ENCODE measurements at regions not wholly inside any gene's neighbourhood (a gene's known extent, or its start where the extent isn't known, plus 50 kb on each side); places are given as distances from the start of the nearest gene placed in this dataset.

DNA sequence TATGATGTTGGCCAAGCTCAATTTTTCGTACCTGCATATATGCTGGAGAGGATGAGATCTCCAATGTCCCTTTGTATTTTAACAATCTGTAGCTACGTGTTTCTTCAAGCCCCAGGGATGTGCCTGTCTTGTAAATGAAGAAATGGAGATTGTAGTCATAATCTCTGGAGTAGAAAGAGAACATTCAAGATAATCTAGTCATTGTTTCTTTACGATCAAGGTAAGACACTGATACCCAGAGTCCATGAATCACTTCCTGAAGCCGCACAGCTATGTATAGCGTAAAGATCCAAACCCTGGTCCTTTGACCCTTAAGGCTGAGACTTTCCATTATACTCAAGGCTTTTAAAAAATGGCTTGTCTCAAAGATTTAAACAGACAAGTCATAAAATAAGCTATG, 205.5 kb downstream of the HS3ST3B1 start:
- TF ChIP-seq, protein P1, sequence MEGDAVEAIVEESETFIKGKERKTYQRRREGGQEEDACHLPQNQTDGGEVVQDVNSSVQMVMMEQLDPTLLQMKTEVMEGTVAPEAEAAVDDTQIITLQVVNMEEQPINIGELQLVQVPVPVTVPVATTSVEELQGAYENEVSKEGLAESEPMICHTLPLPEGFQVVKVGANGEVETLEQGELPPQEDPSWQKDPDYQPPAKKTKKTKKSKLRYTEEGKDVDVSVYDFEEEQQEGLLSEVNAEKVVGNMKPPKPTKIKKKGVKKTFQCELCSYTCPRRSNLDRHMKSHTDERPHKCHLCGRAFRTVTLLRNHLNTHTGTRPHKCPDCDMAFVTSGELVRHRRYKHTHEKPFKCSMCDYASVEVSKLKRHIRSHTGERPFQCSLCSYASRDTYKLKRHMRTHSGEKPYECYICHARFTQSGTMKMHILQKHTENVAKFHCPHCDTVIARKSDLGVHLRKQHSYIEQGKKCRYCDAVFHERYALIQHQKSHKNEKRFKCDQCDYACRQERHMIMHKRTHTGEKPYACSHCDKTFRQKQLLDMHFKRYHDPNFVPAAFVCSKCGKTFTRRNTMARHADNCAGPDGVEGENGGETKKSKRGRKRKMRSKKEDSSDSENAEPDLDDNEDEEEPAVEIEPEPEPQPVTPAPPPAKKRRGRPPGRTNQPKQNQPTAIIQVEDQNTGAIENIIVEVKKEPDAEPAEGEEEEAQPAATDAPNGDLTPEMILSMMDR (IDR thresholded peaks at IDR 0.05; ENCODE audit: low read depth, low read length), result no peak
- no peak for TF ChIP-seq EZH2phosphoT487 (IDR thresholded peaks at IDR 0.05; ENCODE audit: low read depth)
